GM20000 (cell line): ENCODE measurements at regions not wholly inside any gene's neighbourhood (a gene's known extent, or its start where the extent isn't known, plus 50 kb on each side); places are given as distances from the start of the nearest gene placed in this dataset.

Source experiments
- DNase-seq: peaks from one replicate; pipeline ENCODE4 v3.0.0; 2012; ENCODE audit warnings: low spot score
- TF ChIP-seq, protein P1 (sequence below): IDR thresholded peaks from 2 replicates; pipeline ENCODE4 v1.5.1; 2012; ENCODE audit warnings: mild to moderate bottlenecking, control low read depth; ENCODE audit errors: extremely low read depth, missing control alignments

DNA sequence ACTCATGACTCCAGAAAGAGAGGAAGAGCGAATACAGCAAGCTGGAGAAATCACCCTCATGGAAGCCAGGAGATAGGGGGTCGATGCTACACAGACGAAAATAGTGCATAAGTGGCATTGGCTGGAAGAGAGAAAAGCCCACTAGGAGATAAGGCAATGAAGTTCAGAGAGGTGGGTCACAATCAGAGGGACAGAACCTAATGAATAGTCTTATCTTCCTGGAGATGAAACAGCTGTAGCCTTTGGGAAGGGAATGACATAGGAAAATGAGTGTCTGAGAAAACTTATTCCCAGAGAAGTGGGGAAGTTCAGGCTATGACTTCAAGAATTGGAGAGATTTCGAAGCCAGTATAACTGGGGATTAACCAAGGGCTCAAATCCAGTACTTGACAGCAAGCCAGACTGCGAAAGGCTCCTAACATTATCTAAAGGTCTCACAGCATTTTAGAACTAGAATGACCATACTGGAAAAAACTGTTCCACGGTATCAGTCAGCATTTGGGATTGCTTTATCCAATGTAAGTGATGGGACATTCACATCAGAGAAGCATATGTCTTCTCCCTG lies 211.1 kb downstream of the ZNF365 start:
- DNase-seq, result no peak
- TF ChIP-seq, protein P1, sequence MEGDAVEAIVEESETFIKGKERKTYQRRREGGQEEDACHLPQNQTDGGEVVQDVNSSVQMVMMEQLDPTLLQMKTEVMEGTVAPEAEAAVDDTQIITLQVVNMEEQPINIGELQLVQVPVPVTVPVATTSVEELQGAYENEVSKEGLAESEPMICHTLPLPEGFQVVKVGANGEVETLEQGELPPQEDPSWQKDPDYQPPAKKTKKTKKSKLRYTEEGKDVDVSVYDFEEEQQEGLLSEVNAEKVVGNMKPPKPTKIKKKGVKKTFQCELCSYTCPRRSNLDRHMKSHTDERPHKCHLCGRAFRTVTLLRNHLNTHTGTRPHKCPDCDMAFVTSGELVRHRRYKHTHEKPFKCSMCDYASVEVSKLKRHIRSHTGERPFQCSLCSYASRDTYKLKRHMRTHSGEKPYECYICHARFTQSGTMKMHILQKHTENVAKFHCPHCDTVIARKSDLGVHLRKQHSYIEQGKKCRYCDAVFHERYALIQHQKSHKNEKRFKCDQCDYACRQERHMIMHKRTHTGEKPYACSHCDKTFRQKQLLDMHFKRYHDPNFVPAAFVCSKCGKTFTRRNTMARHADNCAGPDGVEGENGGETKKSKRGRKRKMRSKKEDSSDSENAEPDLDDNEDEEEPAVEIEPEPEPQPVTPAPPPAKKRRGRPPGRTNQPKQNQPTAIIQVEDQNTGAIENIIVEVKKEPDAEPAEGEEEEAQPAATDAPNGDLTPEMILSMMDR, result no peak

DNA sequence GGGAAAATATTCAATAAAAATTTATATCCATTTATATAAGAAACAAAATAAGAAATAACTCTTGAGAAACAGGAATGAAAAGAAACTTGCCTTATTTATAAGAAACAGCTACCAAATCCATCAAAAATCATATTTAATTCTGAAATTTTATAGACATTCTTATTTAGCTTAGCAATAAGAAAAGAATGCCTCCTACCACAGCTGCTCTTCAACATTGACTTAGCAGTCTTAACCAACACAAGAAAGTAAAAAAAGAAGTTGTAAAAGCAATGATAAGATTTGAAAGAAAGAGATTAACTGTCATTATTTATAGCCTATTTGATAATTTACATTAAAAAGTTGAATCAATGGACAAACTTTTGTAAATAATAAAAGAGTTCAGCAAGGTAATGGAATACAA lies 212.8 kb downstream of the ZNF365 start:
- TF ChIP-seq, protein P1, result no peak
- DNase-seq, result no peak

DNA sequence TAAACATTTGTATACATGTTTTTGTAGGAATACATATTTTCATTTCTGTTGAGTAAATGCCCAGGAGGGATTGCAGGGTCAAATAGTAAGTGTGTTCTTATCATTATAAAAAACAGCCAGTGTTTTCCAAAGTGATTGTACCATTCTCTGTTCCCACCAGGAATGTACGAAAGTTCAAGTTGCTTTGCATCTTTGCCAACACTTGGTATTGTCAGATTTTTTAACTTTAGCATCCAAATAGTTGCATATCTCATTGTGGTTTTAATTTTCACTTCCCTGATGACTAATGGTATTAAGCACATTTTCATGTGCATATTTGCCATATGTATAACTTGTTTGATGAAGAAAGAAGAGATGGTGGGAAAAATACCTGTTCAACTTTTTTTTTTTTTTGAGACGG lies 213.9 kb downstream of the ZNF365 start:
- no peak for DNase-seq
- TF ChIP-seq, protein P1, result no peak

DNA sequence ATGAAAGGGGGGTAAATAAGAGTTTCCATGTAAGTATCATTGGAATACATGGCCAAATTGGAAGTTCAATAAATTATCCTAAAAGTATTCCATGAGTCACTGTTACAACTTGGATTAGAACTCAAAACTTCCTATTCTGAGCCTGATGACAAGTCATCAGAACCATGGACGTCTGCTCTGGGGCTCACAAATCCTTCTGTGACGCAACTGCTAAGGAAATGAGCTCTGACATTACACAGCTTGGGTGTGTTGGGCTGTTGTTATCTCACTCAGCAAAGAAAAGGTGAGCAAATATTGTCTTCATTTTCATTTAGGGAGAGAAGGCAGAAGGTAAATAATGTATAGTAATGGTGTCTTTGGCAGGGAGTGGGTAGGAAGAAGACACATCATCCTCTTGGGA lies 214.8 kb upstream of the ADO start:
- no peak for DNase-seq
- TF ChIP-seq, protein P1, result no peak

DNA sequence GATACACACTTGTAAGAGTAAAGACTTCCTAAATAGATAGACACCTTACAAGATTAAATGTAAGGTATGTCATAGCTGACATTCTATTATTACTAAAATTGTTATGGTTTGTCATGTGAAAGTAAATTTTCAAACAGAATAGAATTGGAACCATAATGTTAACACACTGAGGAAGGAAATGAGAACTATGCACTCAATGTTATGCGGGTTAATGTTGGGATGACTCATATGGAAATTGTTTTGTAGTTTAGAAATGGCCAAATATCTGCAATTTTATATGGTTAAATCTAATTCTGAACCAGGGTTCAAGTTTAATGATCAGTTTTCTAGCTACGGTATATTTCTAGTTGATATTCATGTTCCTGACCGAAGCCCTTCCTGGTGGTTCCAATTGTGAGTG lies 214.2 kb upstream of the ADO start:
- TF ChIP-seq, protein P1, result no peak
- no peak for DNase-seq

DNA sequence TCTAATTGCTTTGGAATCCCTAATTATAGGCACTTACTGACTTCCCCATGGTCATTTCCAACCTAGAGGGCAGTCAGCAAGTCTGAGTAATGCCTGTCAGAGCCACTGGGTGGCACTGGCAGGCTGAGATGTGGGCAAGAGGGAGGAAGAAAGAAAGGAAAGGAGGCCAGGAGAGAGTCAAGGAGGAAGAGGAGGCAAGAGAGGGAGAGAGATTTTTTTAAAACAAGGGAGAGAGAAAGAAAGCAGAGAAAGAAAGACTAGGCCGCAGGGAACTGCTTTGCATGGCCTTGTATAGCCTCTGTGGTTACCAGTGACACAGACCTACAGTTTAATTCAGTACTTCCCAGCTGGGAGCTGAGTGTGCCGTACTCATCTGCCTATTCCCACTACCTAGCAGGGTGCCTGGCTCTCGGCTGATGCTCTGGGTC lies 210.4 kb upstream of the ADO start:
- TF ChIP-seq, protein P1, result peak; percentile 90
- DNase-seq, result peak; percentile 58

DNA sequence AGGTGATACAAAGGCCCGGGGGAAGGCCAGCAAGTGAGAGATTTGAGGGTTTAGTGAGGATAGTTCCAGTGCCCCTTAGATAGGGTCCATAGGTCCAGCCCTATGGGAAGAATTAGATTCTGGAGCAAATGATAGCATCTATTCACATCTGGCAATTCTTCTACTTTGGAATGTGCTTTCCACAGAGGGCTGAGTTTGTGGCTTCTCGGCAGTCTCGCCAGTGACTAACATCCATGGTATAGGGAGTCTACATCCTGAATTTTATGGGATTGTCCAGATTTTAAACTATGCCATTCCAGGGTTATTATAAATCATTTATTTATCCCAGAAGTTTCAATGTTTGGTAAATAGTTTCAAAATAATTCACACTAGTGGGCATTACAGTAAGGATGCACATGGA lies 207.3 kb upstream of the ADO start:
- no peak for DNase-seq
- TF ChIP-seq, protein P1, result no peak
